Activated CD8-positive, alpha-beta T cell treated with anti-CD3 and anti-CD28 coated beads for 36 hours (primary cell): ENCODE measurements at regions not wholly inside any gene's neighbourhood (a gene's known extent, or its start where the extent isn't known, plus 50 kb on each side); places are given as distances from the start of the nearest gene placed in this dataset.

Experiments
- ATAC-seq: fragments of 200-7000 bp; cut with Tn5 transposase; one replicate; pipeline ENCODE4 v1.10.0; 2021; ENCODE audit warnings: mild to moderate bottlenecking, moderate library complexity
- CTCF ChIA-PET: fragments of 350-600 bp; sonication (Branson Sonifier 250); formaldehyde crosslinking; loops from one replicate; lab custom pipeline; 2021; ENCODE audit warnings: antibody characterized with exemption; lab: Charles Lee
- POLR2A ChIA-PET: fragments of 350-600 bp; sonication (Branson Sonifier 250); formaldehyde crosslinking; loops from one replicate; lab custom pipeline; 2021; ENCODE audit warnings: antibody characterized with exemption; lab: Charles Lee
- DNase-seq: peaks from one replicate; pipeline ENCODE4 v3.0.0-alpha.2; 2020
- H3K27ac Mint-ChIP-seq: one replicate; pipeline ENCODE4 v1.8.0; 2021; ENCODE audit warnings: mild to moderate bottlenecking, mixed read lengths
- H3K27me3 Mint-ChIP-seq: one replicate; pipeline ENCODE4 v1.8.0; 2021; ENCODE audit warnings: mixed read lengths
- H3K36me3 Mint-ChIP-seq: one replicate; pipeline ENCODE4 v1.8.0; 2021; ENCODE audit warnings: low read depth, mixed read lengths
- H3K4me1 Mint-ChIP-seq: one replicate; pipeline ENCODE4 v1.8.0; 2021; ENCODE audit warnings: low read depth, mixed read lengths
- H3K4me3 Mint-ChIP-seq: one replicate; pipeline ENCODE4 v1.8.0; 2021; ENCODE audit warnings: mild to moderate bottlenecking, moderate library complexity, mixed read lengths
- H3K9me3 Mint-ChIP-seq: one replicate; pipeline ENCODE4 v1.8.0; 2021; ENCODE audit warnings: mixed read lengths
- CTCF ChIP-seq: fragments of 200-600 bp; IDR thresholded peaks from one replicate; pipeline ENCODE4 v1.8.0; 2022; ENCODE audit warnings: antibody characterized with exemption, mild to moderate bottlenecking
- intact Hi-C: fragments of 100-400 bp; cut with micrococcal nuclease; formaldehyde crosslinking; loops from one replicate; pipeline ENCODE4 v1.10.0; 2022

DNA sequence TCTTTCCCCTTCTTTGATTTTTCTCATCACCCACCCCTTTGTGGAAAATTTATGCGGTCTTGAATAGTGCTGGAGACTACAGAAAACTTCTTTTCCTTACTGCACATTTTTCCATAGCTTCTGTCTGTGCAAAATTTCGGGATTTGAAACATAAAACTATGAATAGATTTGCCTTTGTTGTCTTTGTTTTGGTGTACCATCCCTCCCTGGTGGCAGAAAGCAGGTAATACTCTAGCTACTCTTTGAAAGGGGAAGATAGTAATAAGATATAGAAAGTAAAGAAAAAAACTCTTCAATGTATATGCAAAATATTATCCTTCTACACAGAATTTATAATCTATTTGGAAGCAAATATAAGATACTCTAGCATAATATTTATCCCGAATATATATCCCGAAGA, 79.1 kb upstream of the LMO3 start:
- no peak overlapping the region for H3K27ac Mint-ChIP-seq
- DNase-seq (no peak), ATAC-seq (no peak)
- ChIA-PET CTCF (no interaction called here), POLR2A (no interaction called here)
- intact Hi-C loops = no loop called here
- H3K4me1 Mint-ChIP-seq = no peaks in the 10 kb centered on the region
- H3K4me3 Mint-ChIP-seq = no peak overlapping the region
- no peaks in the 10 kb centered on the region for H3K36me3 Mint-ChIP-seq
- peaks cover 8% of the 10 kb centered on the region for H3K9me3 Mint-ChIP-seq
- no peaks in the 10 kb centered on the region for H3K27me3 Mint-ChIP-seq
- no peak for TF ChIP-seq CTCF

DNA sequence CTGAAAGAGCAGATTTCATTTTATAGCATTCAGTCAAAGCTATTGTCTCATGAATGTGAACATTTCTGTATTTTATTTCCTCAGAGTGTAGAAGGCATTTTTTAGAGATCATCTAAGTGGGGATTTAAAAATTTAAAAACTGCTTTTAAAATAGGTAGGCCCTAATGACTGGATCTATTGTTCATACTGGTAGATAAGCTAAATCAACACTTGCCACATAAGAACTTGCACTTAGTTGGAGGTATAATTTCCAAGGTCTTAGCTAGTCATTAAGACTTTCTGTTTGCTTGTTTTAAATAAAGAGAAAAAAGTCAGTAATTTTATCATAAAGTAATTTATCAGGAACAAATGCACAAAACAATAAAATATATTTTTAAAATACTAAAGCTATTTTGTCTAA, 75.2 kb upstream of the LMO3 start:
- ATAC-seq (no peak), DNase-seq (no peak)
- no peak overlapping the region for H3K4me3 Mint-ChIP-seq
- no peaks in the 10 kb centered on the region for H3K4me1 Mint-ChIP-seq
- POLR2A ChIA-PET = no interaction called here
- CTCF ChIA-PET = no interaction called here
- peaks cover 8% of the 10 kb centered on the region for H3K9me3 Mint-ChIP-seq
- no peak for TF ChIP-seq CTCF
- H3K27ac Mint-ChIP-seq = no peak overlapping the region
- no peaks in the 10 kb centered on the region for H3K36me3 Mint-ChIP-seq
- H3K27me3 Mint-ChIP-seq = no peaks in the 10 kb centered on the region
- intact Hi-C loops = no loop called here

DNA sequence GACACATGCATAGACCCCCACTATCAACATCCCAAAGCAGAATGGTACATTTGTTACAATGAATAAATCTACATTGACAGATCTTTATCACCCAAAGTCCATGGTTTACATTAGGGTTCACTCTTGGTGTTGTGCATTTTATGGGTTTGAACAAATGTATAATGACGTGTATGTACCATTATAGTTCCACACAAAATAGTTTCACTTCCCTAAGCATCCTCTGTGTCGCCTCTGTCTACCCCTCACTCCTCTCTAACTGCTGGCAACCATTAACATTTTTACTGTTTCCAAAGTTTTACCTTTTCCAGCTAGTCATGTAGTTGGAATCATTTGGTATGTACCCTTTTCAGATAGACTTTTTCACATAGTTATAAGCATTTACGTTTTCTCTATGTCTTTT, 69.5 kb upstream of the LMO3 start:
- ATAC-seq (no peak), DNase-seq (no peak)
- POLR2A ChIA-PET = no interaction called here
- no peaks in the 10 kb centered on the region for H3K36me3 Mint-ChIP-seq
- CTCF ChIA-PET = no interaction called here
- intact Hi-C loops = no loop called here
- peaks cover 9% of the 10 kb centered on the region for H3K9me3 Mint-ChIP-seq
- no peak overlapping the region for H3K4me3 Mint-ChIP-seq
- no peaks in the 10 kb centered on the region for H3K27me3 Mint-ChIP-seq
- no peaks in the 10 kb centered on the region for H3K4me1 Mint-ChIP-seq
- no peak overlapping the region for H3K27ac Mint-ChIP-seq
- TF ChIP-seq CTCF = no peak

DNA sequence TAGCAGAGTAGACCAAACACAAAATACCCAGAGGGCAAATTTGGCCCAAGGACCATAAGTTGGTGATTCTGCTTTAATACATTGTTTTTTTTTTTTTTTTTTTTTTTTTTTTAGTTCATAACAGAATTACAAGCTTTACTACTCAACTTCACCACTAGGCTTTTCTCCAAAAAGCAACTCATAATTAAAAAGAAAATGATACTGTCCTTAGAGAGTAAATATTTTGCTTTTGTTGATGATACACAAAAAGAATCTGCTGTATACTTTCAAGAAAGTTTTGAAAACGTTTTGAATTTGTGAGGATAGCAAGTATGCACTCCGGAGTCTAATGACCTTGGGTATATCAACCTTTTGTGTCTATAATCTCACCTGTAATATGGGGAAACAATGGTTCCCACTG, 68.9 kb upstream of the LMO3 start:
- TF ChIP-seq CTCF = no peak
- POLR2A ChIA-PET = no interaction called here
- no peak for ATAC-seq
- Mint-ChIP-seq H3K27ac (no peak overlapping the region), H3K9me3 (peaks cover 9% of the 10 kb centered on the region), H3K36me3 (no peaks in the 10 kb centered on the region), H3K4me3 (no peak overlapping the region), H3K27me3 (no peaks in the 10 kb centered on the region), H3K4me1 (no peaks in the 10 kb centered on the region)
- intact Hi-C loops = no loop called here
- no peak for DNase-seq
- CTCF ChIA-PET = no interaction called here

GRCh38 chr12:16670456-16671050, 64.6 kb upstream of the LMO3 start:
- no peaks in the 10 kb centered on the region for H3K4me1 Mint-ChIP-seq
- CTCF ChIA-PET = no interaction called here
- H3K27ac Mint-ChIP-seq = no peak overlapping the region
- no peak for DNase-seq
- ATAC-seq = no peak
- peaks cover 10% of the 10 kb centered on the region for H3K9me3 Mint-ChIP-seq
- H3K27me3 Mint-ChIP-seq = no peaks in the 10 kb centered on the region
- intact Hi-C loops = no loop called here
- no peak overlapping the region for H3K4me3 Mint-ChIP-seq
- TF ChIP-seq CTCF = no peak
- POLR2A ChIA-PET = interaction anchor here (0.7 kb wide), 1 partner anchor 444 kb away, joined by 3 read pairs; no protein-coding TSS in a partner anchor
- H3K36me3 Mint-ChIP-seq = no peaks in the 10 kb centered on the region
